CD4-positive, alpha-beta T cell (primary cell): ENCODE measurements at regions not wholly inside any gene's neighbourhood (a gene's known extent, or its start where the extent isn't known, plus 50 kb on each side); places are given as distances from the start of the nearest gene placed in this dataset.

Experiments used
- ATAC-seq: fragments of 200-7000 bp; cut with Tn5 transposase; one replicate; pipeline ENCODE4 v1.10.0; 2022; ENCODE audit warnings: mild to moderate bottlenecking; ENCODE audit not compliant: poor library complexity
- CTCF ChIA-PET: fragments of 350-600 bp; sonication (Branson Sonifier 250); formaldehyde crosslinking; loops from one replicate; lab custom pipeline; 2021; ENCODE audit warnings: antibody characterized with exemption, inconsistent platforms; lab: Charles Lee
- POLR2A ChIA-PET: fragments of 350-600 bp; sonication (Branson Sonifier 250); formaldehyde crosslinking; loops from one replicate; lab custom pipeline; 2021; ENCODE audit warnings: antibody characterized with exemption, inconsistent platforms; lab: Charles Lee
- DNase-seq, 14 experiments: peaks; one replicate each; pipeline ENCODE4 v3.0.0-alpha.2; 2013 to 2020; ENCODE audit warnings: mixed read lengths in 2 of 14
- H3K27ac ChIP-seq, 2 donors: one replicate each; pipeline versions ENCODE4 v1.5.1 to v1.7.0; 2013; ENCODE audit warnings: low read length in 2 of 2, low read depth in 1 of 2, mild to moderate bottlenecking in 1 of 2
- H3K27me3 ChIP-seq, 2 experiments: 1 replicate in 1 of 2; 2 replicates in 1 of 2; pipeline versions ENCODE4 v1.6.1 to v1.7.0; 2013; ENCODE audit warnings: low read length in 2 of 2, control low read depth in 1 of 2, mild to moderate bottlenecking in 1 of 2, moderate library complexity in 1 of 2; ENCODE audit not compliant: insufficient read depth in 2 of 2, control insufficient read depth in 1 of 2
- H3K36me3 ChIP-seq: one replicate; pipeline ENCODE4 v1.6.1; 2013; ENCODE audit warnings: low read length, control low read depth; ENCODE audit not compliant: insufficient read depth
- H3K4me1 ChIP-seq: one replicate; pipeline ENCODE4 v1.6.1; 2013; ENCODE audit warnings: low read length, control low read depth; ENCODE audit not compliant: insufficient read depth
- H3K4me3 ChIP-seq: one replicate; pipeline ENCODE4 v1.5.1; 2013; ENCODE audit warnings: mild to moderate bottlenecking, low read length, moderate library complexity
- H3K9me3 ChIP-seq, 2 experiments: 1 replicate in 1 of 2; 2 replicates in 1 of 2; pipeline versions ENCODE4 v1.6.1 to v1.7.0; 2013; ENCODE audit warnings: low read length in 2 of 2, mild to moderate bottlenecking in 2 of 2, control low read depth in 1 of 2, moderate library complexity in 1 of 2; ENCODE audit not compliant: control insufficient read depth in 1 of 2, insufficient read depth in 1 of 2
- H3K27ac Mint-ChIP-seq: one replicate; pipeline ENCODE4 v1.8.0; 2020; ENCODE audit warnings: mixed read lengths
- H3K27me3 Mint-ChIP-seq: one replicate; pipeline ENCODE4 v1.8.0; 2021; ENCODE audit warnings: mixed read lengths
- H3K36me3 Mint-ChIP-seq: one replicate; pipeline ENCODE4 v1.8.0; 2021; ENCODE audit warnings: low read depth, mixed read lengths
- H3K4me1 Mint-ChIP-seq: one replicate; pipeline ENCODE4 v1.8.0; 2021; ENCODE audit warnings: low read depth, mixed read lengths
- H3K4me3 Mint-ChIP-seq: one replicate; pipeline ENCODE4 v1.8.0; 2020; ENCODE audit warnings: mild to moderate bottlenecking, mixed read lengths
- H3K9me3 Mint-ChIP-seq: one replicate; pipeline ENCODE4 v1.8.0; 2020; ENCODE audit warnings: mixed read lengths
- CTCF ChIP-seq: fragments of 200-600 bp; IDR thresholded peaks from one replicate; pipeline ENCODE4 v1.8.0; 2022; ENCODE audit warnings: antibody characterized with exemption, mild to moderate bottlenecking
- intact Hi-C, 2 experiments: fragments of 100-400 bp; cut with DNase I in 1 of 2; cut with micrococcal nuclease in 1 of 2; formaldehyde crosslinking; loops; one replicate each; pipeline versions ENCODE4 v1.15.1 to v1.9.0; 2023 to 2025; cut with DNase I, micrococcal nuclease

GRCh38 chr14:76612654-76613053 lies 148.6 kb upstream of the VASH1 start:
- ChIA-PET POLR2A (no interaction called here), CTCF (no interaction called here)
- no peaks in the 10 kb centered on the region for H3K36me3 Mint-ChIP-seq
- Histone ChIP-seq H3K4me1 (no peaks in the 10 kb centered on the region), H3K9me3 (peaks cover 0 to 11% of the 10 kb centered on the region in 2 experiments), H3K27ac (no peak overlapping the region), H3K36me3 (no peaks in the 10 kb centered on the region), H3K4me3 (no peak overlapping the region), H3K27me3 (no peaks in the 10 kb centered on the region)
- H3K27me3 Mint-ChIP-seq: peaks cover 33% of the 10 kb centered on the region
- no peak for TF ChIP-seq CTCF
- intact Hi-C loops: no loop called here
- no peak for ATAC-seq
- H3K4me3 Mint-ChIP-seq: no peak overlapping the region
- DNase-seq: no peak
- no peak overlapping the region for H3K27ac Mint-ChIP-seq
- H3K4me1 Mint-ChIP-seq: no peaks in the 10 kb centered on the region
- peaks cover 2% of the 10 kb centered on the region for H3K9me3 Mint-ChIP-seq

- no peak overlapping the region for H3K4me3 Mint-ChIP-seq
- H3K4me1 ChIP-seq: no peaks in the 10 kb centered on the region
- peaks cover 29% of the 10 kb centered on the region for H3K27me3 Mint-ChIP-seq
- no peak overlapping the region for H3K27ac Mint-ChIP-seq
- H3K27ac ChIP-seq: no peak overlapping the region
- no peak overlapping the region for H3K4me3 ChIP-seq
- POLR2A ChIA-PET: no interaction called here
- DNase-seq (no peak), ATAC-seq (no peak)
- H3K27me3 ChIP-seq: no peaks in the 10 kb centered on the region
- H3K9me3 ChIP-seq: peaks cover 0 to 16% of the 10 kb centered on the region in 2 experiments
- peaks cover 2% of the 10 kb centered on the region for H3K9me3 Mint-ChIP-seq
- no peak for TF ChIP-seq CTCF
- no peaks in the 10 kb centered on the region for H3K36me3 ChIP-seq
- no peaks in the 10 kb centered on the region for H3K4me1 Mint-ChIP-seq
- intact Hi-C loops: no loop called here
- no peaks in the 10 kb centered on the region for H3K36me3 Mint-ChIP-seq
- CTCF ChIA-PET: no interaction called here
Observed at GRCh38 chr14:76613616-76614015, 147.7 kb upstream of the VASH1 start.

GRCh38 chr14:76615331-76615730 lies 145.9 kb upstream of the VASH1 start:
- H3K27me3 Mint-ChIP-seq: peaks cover 26% of the 10 kb centered on the region
- H3K4me3 ChIP-seq: no peak overlapping the region
- H3K27ac Mint-ChIP-seq: no peak overlapping the region
- no peak for TF ChIP-seq CTCF
- H3K27me3 ChIP-seq: no peaks in the 10 kb centered on the region
- DNase-seq: no peak
- no peak overlapping the region for H3K27ac ChIP-seq
- H3K9me3 ChIP-seq: peaks cover 0 to 16% of the 10 kb centered on the region in 2 experiments
- no peaks in the 10 kb centered on the region for H3K4me1 ChIP-seq
- ChIA-PET CTCF (no interaction called here), POLR2A (no interaction called here)
- H3K4me1 Mint-ChIP-seq: no peaks in the 10 kb centered on the region
- H3K36me3 Mint-ChIP-seq: no peaks in the 10 kb centered on the region
- ATAC-seq: no peak
- H3K9me3 Mint-ChIP-seq: peaks cover 4% of the 10 kb centered on the region
- H3K4me3 Mint-ChIP-seq: no peak overlapping the region
- intact Hi-C loops: no loop called here
- H3K36me3 ChIP-seq: no peaks in the 10 kb centered on the region
